Daoy (cell line): ENCODE measurements at regions not wholly inside any gene's neighbourhood (a gene's known extent, or its start where the extent isn't known, plus 50 kb on each side); places are given as distances from the start of the nearest gene placed in this dataset.
A peak's percentile ranks its signal among the peaks of the same experiment; 100 is the strongest.

ENCODE experiments used
- DNase-seq: peaks from one replicate; pipeline ENCODE4 v3.0.0-alpha.2; 2015; ENCODE audit warnings: low read depth

DNA sequence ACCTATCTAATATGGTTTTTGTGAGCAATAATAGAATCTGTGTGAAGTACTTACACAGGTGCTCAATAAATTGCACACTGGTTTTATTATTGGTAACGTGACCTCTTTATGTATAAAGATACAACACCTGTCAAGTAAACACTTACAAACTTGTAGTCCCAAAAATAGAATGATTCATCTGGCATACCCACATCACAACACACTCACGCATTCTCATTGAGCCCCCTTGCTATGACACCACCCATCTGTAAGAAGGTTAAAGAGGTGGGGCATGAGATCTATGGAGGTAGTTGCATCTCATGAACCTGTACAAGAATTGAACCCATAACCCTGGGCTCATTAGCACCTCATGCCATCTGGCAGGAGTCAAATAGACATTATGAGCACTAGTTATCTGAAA, 134.9 kb upstream of the THBS1 start:
- DNase-seq, result no peak

DNA sequence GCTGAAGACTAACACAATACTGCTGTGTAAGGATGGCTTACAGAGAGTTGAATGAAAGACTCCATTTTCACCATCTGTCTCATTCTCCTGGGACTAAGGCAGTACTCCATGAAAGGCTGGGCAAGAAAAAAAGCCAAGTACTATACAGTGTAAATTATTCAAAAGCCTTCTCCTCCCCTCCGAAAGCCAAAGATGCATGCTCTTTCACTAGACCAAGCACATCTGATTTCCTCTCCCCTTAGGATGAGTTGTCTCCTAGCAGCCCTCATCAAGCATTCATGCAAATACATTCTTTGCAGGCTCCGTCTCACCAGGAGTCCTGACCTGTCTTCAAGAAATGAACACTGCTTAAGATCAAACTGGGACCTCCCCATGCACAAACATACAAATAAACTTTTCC, 133.5 kb upstream of the THBS1 start:
- DNase-seq, result no peak

DNA sequence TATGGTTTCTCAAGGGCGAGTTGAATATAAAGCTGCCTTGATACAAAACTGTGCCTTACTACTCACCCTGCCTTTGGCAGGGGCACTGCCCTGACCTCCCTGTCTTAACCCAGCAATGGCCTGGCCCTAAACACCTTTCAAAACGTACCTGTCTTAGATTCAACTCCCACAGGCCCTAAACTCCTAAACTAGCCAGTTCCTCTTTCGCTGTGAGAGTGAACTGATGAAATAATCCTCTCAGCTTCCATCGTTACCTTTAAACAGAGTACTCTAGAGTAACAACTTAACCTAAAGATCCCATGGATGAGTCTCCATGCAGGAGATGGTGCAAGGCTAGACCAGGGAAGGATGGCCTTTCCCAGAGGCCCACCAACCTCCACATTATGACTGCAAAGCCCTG, 133.0 kb upstream of the THBS1 start:
- DNase-seq, result no peak

DNA sequence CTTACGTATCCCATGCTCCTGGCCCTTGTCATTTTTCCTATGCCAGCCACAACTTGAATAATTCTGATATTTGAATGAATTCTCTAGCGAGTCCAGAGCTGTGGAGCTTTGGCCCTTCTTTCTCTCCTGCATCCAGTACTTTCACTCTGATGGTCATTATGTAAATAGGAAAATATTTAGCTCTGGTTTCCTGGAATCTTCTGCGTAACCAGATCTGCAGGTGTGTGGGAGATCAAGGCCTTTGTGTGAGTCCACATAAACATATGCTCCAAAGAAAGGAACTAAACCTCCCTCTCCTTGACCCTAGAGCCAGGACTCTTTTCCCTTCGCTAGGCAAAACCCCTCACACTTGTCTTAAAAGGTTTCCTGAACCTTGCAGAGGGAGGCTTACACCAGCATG, 132.5 kb upstream of the THBS1 start:
- DNase-seq, result no peak

DNA sequence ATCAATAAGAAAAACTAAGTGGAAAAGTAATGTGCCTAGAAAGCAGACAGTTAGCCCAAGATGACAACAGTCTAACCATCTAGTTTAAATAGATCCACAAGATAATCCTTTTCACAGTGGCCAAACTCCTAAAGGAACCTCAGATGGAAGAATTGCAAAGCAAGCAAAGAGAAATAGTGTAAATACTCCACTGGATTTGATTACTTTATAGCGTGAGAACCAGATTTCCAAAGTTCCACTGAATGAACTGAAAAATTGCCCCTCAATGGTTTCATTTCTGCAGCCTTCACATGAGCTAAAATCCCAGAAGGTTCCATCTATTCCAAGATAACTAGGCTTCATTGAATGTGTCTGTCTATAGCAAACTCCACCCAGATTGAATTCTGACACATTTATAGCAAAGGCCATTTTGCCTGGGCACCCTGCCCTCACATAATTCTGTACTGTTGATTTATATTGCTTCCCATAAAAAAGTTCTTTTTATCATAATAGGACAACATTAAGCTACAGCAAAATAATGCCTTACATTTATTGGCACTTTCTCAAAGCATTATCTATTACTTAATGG, 129.7 kb upstream of the THBS1 start:
- DNase-seq, result no peak

DNA sequence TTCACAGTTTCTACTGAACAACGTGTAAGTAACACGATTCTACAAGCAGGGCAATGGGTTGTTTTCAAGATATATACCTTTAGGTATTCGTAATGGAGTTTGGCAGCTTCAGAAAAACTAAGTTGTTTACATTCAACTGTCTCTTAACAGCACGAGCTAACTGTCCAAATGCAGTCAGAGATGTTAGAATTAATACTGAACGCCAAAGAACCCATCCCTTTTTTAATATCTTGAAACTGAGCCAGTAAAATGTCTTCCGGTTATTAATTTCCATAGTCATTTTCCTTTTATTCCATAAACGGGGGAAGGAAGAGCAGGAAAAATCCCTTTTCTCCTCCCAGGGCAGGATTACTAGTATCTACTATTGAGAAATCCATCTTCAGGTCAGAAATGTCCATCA, 129.0 kb upstream of the THBS1 start:
- no peak for DNase-seq

DNA sequence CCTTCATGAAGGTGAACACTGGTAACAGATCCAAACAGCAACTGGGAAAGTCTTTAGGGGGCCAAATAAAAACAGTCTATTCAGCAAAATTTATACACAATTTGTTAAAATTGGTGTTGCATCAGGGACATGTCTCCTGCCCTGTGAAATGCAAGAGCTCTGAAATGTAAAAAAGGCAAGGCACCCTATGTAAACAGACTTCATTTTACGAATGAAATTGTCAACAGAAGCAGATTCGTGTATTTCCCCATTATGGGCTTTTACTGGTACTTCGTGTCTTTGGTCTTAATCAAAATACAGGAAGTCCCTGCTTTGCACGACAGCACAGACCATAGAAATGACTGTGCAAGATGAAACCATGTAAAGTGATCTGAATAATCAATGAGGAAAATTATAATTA, 127.3 kb upstream of the THBS1 start:
- no peak for DNase-seq

DNA sequence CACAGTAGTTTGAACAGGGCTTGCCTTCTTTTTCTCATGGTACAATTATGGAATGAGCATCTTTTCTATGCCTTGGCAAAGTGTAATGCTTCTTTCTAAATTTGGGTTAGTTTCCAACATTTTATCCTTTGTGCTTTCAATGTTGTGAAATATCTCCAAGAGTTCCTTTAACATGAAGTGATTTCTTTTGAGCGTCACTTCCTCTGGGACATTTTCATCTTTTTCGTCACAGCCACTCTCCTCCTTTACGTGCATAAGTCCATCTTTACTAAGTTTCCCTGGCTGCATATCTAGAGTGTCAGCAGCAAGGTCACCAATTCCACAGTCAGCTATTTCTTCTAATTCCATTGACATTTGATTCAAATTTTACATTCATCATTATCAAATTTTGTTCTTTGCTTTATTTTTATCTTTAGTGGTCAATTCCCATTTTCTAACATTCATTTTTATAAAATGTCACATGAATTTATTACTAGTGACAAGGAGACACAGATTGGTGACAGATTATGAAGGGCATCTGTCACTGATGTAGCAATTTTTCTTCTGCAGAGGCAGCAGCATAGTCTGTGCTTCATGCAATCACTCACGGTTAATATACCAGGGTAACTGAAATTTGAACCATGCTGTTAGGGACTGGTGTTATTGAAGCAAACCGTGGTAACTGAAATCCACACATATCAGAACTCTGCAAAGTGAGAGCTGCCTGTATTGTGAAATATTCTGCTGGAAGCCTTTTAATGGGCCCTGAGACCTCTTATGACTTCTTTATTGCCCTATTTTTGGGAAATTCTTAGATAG, 126.5 kb upstream of the THBS1 start:
- no peak for DNase-seq

DNA sequence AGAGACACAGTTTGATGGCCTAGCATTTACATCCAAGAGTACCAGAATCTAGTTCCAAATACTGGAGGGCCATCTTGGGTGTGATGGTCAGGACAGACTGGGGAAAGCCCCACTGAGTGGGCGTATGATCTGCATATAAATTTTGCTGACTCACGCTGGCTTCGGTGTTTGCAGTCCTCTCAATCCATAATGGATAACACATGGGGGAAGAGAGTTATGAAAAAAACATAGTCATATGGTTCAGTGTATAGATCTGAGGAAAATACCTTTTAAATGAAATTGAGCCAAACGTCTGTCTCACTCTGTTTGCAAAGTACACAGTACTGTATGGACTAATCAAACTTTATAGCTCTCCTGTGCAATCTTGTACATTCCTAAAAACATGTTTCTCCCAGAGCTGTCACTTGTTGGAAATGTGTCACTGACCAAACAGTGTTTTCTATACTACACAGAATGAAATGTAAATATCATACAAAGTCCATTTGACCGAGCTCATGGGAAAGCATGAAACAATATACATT, 125.3 kb upstream of the THBS1 start:
- DNase-seq, result peak; percentile 75

DNA sequence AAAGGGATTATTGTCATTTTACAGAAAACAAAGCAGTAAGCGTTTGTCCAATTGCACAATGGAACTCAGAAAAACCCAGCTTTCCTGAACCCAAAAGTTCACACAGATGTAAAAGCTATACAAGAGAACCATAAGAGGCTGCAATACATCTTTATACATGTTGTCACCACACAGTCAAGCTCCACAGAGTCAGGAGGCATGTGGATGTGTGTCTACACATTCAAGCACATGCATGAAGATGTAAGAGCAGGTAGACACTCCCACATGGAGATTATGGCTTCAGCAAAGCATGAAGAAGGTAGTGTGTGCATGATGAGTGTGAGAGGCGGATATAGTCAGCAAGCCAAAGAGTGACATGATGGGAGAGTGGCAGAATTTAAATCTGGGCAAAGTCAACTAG, 124.7 kb upstream of the THBS1 start:
- no peak for DNase-seq

DNA sequence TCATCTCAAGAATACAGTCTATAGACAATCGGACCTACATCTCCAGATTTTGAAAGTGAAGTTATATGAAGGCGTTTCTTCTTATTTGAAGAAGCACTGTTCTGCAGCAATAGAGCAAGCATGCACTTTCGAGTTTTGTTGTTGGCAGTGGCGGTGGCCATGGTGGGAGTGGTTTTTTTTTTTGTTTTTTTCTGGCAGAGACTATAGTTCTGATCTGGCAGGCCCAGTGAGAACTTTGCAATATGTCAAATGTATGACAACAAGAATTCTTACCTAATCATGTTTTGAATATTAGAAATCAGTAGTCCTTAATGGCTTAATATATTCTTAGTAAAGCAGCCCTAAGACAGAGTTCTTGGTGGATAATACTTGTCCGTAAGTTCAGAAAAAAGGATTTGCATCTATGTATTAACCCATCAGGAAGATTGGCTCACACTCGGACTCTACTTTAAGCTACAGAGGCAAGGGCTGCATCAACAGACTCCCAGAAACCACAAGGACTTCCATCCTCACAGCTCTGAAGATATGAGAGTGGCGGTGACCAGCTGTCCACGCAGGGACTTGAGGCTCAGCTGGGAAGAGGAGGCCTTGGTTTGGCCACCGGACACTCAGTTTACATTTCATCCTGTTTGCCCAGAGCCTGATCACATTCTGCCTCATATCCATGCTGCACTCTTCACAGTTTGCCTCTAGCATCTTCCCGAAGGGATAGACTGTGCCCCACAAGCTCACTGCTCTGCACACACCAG, 124.1 kb upstream of the THBS1 start:
- no peak for DNase-seq

DNA sequence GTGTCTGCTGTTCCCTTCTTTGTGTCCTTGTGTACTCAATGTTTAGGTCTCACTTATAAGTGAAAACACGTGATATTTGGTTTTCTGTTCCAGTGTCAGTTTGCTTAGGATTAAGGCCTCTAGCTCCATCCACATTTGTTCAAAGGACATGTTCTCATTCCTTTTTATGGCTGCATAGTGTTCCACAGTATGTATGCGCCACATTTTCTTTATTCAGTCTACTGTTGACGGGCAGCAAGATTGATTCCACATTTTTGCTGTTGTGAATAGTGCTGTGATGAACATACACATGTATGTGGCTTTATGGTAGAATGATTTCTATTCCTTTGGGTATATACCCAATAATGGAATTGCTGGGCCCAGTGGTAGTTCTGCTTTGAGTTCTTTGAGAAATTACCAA, 122.7 kb upstream of the THBS1 start:
- DNase-seq, result no peak

DNA sequence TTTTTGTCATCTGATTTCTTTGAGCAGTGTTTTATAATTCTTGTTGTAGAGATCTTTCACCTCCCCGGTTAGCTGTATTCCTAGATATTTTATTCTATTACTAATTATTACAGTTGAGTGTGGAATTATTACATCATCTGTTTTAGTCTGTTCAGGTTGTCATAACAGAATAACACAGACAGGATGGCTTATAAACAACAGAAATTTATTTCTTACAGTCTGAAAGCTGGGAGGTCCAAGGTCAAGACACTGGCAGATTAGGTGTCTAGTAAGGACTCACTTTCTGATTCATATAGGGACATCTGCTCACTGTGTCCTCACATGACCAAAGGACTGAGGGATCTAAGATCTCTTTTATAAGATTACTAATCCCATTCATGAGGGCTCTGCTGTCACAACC, 121.3 kb upstream of the THBS1 start:
- no peak for DNase-seq

DNA sequence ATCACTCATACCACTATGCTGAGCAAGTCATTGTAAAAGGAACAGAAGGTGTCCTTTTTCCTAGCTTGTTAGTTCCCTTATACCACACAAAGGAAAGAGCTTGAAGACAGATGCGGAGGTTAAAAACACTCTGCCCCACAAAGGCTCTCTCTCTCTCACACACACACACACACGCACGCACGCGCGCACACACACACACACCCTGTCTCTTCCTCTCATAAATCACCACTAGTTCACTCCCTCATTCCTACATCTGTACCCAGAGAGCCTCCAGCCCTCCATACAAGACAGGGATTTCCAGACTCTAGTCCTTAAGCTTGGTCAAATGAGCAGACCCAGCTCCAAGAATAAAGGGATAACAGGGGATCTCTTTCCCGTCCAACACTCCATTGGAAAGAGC, 120.1 kb upstream of the THBS1 start:
- DNase-seq, result no peak

DNA sequence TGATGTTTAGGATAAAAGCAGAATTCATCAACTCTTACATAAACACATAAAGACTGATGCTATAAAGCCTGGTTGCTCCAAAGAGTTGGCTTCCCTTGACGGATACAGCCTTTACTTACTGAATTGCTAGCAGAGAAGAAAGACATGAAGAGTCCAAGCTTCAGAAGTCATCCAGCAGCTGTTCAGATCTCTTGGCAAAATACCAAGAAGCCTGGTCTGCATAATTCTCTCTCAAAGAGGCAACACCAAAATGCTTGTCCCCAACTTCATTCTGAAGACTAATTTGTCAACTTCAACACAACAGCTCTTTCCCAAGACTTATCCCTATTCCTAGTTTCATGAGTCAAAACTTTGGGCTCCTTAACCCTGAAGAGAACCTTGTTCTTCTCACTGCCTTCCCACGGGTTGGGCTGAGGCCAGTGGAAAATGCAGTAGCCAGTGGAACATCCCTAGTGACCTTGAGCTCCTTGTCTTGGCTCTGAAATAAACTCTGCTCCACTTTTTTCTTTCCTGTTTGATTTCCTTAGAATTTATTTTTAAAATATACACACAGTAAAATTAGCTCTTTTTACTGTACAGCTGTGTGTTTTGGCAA, 119.2 kb upstream of the THBS1 start:
- no peak for DNase-seq

DNA sequence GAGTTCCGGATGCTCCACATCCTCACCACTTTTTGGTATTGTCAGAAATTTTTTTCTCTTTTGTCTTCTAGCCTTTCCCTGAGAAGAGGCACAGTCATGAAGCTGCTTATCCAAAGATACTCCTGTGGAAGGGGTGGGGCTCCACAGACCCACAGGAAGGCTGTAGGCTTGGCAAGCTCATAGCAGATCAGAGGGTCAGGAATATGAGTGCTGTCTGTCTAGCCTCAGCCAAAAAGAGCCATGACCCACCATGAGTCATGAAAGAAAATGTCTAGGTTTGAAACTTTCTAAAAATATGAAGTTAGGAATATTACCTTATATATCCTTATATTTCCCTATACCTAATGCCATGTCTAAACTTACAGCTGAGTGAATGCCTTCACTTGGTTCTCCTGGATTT, 118.2 kb upstream of the THBS1 start:
- peak; percentile 25 for DNase-seq

DNA sequence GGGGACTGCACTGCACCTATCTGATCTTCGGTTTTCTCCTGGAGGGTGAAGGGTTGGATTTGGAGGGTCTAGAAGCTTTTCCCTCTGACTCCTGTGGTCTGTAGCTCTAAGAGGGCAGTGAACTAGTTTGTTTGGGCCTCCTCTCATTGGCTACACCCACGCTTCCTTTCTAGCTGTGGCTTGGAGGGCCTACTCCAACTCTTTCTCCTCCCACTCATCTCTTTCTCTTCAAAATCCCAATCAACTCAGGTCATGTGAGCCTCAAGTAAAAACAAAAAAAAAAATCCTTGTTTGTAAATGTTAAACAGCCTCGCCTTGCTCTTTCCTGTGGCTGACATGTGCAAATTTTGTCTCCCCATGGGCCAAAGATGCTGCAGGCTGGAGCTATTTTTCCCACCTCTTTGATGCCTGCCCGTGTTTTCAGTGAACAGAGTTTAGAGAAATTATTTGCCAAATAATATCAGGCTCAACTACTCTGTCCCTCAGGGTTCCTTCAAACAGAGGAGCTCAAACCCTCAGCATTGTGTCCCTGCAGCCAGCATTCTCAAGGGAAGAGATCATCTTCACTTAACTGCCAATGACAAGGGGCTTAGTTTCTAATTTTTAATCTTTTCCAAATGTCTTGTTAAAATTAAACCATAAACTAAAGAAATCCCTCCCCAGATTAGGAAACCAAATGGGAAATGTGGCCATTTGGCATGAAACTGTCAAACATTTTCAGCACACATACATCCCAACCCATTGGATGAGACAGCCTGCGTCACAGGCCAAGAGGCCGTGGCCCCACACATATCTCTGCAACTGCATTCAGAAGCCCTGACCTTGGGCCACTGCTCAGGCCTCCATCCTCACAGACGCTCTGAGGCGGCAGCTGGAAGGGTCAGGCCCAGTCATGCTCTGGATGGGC, 114.8 kb upstream of the THBS1 start:
- no peak for DNase-seq

DNA sequence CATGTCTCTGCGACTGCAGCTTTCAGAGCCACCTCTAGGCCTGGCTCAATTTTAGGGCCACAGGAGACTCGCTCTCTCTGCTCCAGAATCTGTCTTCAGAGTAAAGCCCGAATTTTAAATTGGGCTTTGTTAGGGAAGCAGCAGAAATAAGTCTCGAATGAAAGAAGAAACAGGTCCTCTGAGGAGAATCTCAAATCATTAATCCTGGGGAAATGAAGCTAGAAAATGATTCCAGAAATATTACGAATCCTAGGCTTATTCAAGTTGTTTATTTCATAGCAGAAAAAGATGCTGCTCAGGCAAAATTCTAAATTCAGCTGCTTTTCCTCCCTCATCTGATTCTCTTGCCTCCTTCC, 114.2 kb upstream of the THBS1 start:
- DNase-seq, result no peak

DNA sequence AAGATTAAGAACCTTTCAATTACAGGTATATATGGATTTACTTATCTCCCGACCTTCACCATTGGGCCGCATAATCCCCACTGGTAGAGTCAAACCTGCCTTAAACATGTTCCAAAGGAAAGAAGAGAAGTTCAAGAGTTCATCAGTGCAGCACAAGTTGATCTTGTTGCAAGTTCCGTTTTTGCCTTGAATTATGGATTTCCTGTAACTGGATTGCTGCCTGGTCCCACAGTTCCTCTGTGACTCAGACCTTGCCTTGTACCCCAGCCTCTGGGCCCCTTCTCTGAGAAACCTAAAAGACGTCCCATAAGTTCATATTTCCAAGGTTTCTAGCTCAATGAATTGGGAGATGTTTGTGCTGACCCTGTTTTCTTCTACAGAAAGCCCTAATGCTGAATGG, 112.5 kb upstream of the THBS1 start:
- no peak for DNase-seq

DNA sequence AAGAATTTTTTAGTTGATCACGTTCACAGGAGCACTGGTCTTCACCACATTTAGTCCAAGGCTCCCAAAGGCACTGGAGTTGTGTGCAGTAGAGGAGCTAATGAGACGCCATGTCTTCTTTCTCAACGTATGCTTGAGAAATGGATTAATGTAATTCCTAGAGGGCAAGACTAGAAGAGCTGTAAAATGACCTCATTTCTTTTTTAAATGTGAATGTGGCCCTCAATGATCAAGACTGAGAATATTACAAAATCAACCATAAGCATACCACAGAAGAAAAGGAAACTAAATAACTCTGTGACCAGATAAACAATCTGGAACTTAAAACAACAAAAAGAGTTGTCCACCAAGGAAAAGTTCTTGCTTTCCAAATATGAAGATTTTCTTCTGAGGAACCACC, 112.1 kb upstream of the THBS1 start:
- DNase-seq, result no peak

DNA sequence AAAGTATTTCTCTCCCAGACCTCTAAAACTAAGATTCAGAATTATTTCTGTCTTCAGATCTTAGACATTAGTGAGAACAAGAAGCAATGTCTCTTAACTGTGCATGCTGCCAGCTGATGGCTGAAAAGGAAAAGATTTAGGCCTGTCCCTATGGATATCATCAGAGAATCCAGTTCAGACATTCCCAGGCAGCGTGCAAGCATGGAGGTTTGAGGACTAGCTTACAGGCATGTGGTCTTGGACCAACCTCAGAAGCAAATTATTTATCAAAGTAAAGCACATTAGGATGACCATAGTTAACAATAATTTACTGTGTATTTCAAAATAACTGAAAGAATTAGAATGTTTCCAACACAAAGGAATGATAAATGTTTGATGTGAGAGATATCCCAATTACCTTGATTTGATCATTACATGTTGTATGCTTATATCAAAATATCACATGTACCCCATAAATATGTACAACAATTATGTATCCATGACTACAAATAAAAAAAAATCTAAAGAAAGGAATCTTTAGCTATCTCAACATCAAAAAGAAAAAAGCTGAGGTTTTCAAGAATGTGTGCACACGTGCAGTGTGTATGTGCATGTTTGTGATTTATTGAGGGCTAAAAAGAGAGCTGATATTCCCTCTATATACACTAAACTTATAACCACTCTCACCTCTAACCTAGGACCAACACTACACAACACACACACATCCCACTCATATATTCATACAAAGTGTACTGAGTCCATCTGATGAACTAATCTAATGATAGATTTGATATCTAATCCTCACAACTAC, 108.9 kb upstream of the THBS1 start:
- DNase-seq, result no peak
